SJCRH30 (cell line): ENCODE measurements at regions not wholly inside any gene's neighbourhood (a gene's known extent, or its start where the extent isn't known, plus 50 kb on each side); places are given as distances from the start of the nearest gene placed in this dataset.
"Not testable (repeated sequence)": the region's sequence is repeated elsewhere in the genome, so short reads cannot be mapped to it uniquely, and the experiment has no call there.

ENCODE experiments used
- DNase-seq, 2 experiments: peaks; one replicate each; pipeline ENCODE4 v3.0.0-alpha.2; 2015 to 2020
- H3K27ac ChIP-seq: fragments of 250-450 bp; sonication (Bioruptor Pico); 2 replicates; pipeline ENCODE4 v1.5.1; 2020; ENCODE audit warnings: mild to moderate bottlenecking, moderate library complexity
- H3K27me3 ChIP-seq: fragments of 250-450 bp; sonication (Bioruptor Pico); 2 replicates; pipeline ENCODE4 v1.5.1; 2020; ENCODE audit warnings: mild to moderate bottlenecking, moderate library complexity
- H3K36me3 ChIP-seq: fragments of 250-450 bp; sonication (Bioruptor Pico); 2 replicates; pipeline ENCODE4 v1.5.1; 2020; ENCODE audit warnings: mild to moderate bottlenecking, moderate library complexity
- H3K4me1 ChIP-seq: fragments of 250-450 bp; sonication (Bioruptor Pico); 2 replicates; pipeline ENCODE4 v1.5.1; 2020; ENCODE audit warnings: mild to moderate bottlenecking, moderate library complexity
- H3K4me3 ChIP-seq: fragments of 250-450 bp; sonication (Bioruptor Pico); 2 replicates; pipeline ENCODE4 v1.5.1; 2020; ENCODE audit warnings: mild to moderate bottlenecking, moderate library complexity
- H3K9me3 ChIP-seq: fragments of 250-450 bp; sonication (Bioruptor Pico); replicated peaks from 2 replicates; pipeline ENCODE4 v1.5.1; 2020; ENCODE audit warnings: mild to moderate bottlenecking, moderate library complexity

DNA sequence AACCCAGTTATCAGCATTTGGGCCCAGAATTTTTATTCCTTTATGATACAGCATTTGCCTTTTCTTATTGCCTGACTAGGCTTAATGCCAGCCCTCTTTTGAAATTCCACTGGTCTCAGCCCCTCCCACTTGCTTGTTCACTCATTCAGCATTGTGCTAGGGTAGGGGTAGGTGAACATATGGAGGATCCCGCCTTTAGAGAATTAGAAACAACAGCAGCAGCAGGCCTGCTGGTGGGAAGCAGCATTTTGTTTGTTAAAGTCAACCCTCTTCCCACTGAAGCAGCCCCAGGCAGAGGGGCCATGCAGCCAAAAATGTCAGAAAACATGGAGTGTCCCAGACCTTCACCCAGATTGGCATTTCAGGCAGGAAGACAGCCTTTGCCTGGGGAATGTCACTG, 1355.2 kb downstream of the CDH8 start:
- no peak for DNase-seq
- no peaks in the 10 kb centered on the region for H3K4me1 ChIP-seq
- H3K9me3 ChIP-seq, result no peaks in the 10 kb centered on the region
- H3K36me3 ChIP-seq, result no peaks in the 10 kb centered on the region
- H3K27me3 ChIP-seq, result no peaks in the 10 kb centered on the region
- H3K4me3 ChIP-seq, result no peak overlapping the region
- no peak overlapping the region for H3K27ac ChIP-seq

DNA sequence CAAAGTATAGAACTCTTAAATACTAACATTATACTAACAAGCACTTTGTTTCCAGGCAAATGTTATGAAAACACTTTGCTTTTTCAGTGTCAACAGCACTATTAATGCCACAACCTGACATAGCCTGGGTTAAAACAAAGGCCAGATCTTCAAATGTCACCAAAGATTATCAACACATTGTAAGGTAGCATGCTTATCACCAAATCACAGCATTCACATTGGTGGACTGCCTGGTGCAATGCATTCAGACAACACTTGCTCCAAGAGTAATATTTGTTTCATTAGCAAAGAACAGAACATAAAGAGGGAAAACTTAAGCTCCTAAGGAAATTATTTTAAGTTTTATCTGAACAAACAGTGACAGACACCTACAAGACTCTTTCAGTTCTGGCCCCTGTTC, 1361.2 kb downstream of the CDH8 start:
- Histone ChIP-seq H3K27me3 (no peaks in the 10 kb centered on the region), H3K36me3 (no peaks in the 10 kb centered on the region), H3K27ac (no peak overlapping the region), H3K4me3 (no peak overlapping the region), H3K4me1 (no peaks in the 10 kb centered on the region), H3K9me3 (no peaks in the 10 kb centered on the region)
- DNase-seq, result no peak

DNA sequence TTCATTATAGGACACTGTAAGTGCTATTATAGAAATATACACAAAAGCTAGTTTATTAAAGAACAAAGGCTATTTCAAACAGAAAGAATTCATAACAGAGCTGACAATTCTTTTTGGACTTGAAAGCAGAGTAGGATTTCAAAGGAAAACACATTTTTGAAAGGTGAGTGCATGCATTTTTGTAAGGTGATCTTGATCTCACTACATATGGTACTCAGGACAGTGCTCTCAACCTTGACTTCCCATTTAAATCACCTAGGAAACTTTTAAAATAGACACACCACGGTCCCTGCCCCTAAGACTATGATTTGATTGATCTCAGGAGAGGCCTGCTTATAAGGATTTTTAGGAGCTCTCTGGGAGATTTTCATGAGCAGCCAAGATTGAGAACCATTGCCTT, 1362.0 kb downstream of the CDH8 start:
- DNase-seq, result no peak
- no peak overlapping the region for H3K27ac ChIP-seq
- no peaks in the 10 kb centered on the region for H3K27me3 ChIP-seq
- no peaks in the 10 kb centered on the region for H3K36me3 ChIP-seq
- no peak overlapping the region for H3K4me3 ChIP-seq
- H3K9me3 ChIP-seq, result no peaks in the 10 kb centered on the region
- no peaks in the 10 kb centered on the region for H3K4me1 ChIP-seq

DNA sequence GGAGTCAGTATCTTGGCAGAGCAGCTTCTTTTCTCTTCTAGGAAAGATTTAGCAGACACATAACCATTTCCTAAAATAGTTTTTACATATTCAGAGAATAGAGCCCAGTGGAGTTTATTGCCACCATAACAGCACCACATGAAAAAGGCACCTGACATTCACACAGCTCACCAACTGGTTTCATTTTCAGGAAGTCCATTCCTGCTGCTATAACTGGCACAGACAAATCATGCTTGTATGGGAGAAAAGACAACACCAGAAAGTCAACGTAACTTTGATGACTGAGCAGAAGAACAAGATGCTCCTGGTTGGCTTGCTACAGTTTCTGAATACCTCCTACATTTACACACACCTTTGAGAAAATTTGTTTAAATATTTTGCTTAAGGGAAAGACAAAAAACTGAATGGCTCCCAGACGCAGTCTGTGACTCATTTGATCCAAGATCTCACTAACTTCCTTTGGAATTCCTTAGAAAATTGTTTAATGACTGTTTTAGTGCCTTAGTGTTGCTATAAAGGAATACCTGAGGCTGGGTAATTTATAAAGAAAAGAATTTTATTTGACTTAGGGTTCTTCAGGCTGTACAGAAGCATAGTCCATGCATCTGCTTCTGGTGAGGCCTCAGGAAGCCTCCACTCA, 1380.6 kb downstream of the CDH8 start:
- H3K4me3 ChIP-seq, result no peak overlapping the region
- H3K9me3 ChIP-seq, result no peaks in the 10 kb centered on the region
- no peak overlapping the region for H3K27ac ChIP-seq
- DNase-seq, result no peak
- H3K27me3 ChIP-seq, result no peaks in the 10 kb centered on the region
- no peaks in the 10 kb centered on the region for H3K4me1 ChIP-seq
- no peaks in the 10 kb centered on the region for H3K36me3 ChIP-seq

DNA sequence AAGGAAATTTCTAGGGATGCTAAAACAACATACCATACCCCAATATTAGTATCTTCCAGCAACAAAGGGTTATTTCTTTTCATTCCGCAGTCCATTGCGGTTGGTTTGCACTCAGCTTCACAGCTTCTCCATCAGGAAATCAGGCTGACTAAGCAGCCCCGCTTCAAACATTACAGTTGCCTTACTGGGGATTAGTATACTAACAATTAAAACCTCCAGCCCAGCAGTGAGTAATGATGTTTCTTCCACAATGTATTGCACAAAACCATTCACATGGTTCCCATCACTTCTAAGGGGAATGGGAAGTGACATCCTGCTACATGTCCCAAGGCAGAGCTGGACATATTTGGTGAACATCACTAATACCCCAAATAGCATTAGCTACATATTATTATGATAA, 1384.9 kb downstream of the CDH8 start:
- no peaks in the 10 kb centered on the region for H3K4me1 ChIP-seq
- H3K27me3 ChIP-seq, result no peaks in the 10 kb centered on the region
- H3K36me3 ChIP-seq, result no peaks in the 10 kb centered on the region
- no peak for DNase-seq
- no peak overlapping the region for H3K27ac ChIP-seq
- H3K4me3 ChIP-seq, result no peak overlapping the region
- no peaks in the 10 kb centered on the region for H3K9me3 ChIP-seq

DNA sequence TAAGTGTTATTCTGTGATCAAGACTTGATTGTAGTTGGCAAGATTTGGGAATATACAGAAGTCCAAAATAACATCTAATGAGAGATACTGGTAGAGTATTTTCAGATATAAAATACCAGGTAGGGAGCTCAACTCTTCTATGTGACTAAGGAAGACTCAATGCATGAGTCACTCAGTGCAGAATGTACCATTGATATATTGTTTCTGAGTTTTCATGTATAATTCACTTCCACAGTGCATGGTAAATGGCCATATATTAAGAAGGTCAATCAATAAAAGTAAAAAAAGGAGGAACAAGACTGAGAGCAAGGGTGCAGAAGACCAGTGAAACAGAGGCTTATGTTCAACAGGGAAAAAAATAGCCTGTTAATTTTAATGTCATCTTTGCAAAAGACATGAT, 1387.9 kb downstream of the CDH8 start:
- Histone ChIP-seq H3K27me3 (no peaks in the 10 kb centered on the region), H3K4me3 (no peak overlapping the region), H3K27ac (no peak overlapping the region), H3K4me1 (no peaks in the 10 kb centered on the region), H3K36me3 (no peaks in the 10 kb centered on the region), H3K9me3 (no peaks in the 10 kb centered on the region)
- no peak for DNase-seq

DNA sequence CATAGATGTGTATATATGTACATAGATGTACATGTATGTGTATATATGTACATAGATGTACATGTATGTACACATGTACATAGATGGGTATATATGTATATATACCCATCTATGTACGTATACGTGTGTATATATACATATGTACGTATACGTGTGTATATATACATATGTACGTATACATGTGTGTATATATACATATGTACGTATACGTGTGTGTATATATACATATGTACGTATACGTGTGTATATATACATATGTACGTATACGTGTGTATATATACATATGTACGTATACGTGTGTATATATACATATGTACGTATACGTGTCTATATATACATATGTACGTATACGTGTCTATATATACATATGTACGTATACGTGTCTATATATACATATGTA, 1388.8 kb downstream of the CDH8 start:
- not testable (repeated sequence) for H3K36me3 ChIP-seq, DNase-seq, H3K9me3 ChIP-seq, H3K27me3 ChIP-seq, H3K4me3 ChIP-seq, H3K4me1 ChIP-seq, H3K27ac ChIP-seq

DNA sequence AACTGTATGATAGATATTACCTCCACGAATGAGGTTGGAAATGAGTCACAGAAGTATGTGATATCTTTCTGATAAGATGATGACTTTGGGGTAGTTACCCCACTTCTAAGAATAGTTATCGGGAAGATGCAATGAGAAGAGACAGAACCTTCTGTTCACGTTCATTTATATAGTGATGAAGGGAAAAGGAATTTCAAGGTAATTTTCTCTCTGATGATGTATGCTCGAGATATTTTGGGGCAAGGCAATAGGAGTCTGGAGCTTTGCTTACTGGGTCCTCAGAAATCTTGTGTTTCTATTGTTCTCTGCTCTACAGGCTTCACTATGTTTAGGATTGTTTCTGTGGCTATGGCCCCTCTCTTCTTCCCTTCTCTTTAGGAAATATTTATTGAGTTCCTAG, 1389.6 kb downstream of the CDH8 start:
- Histone ChIP-seq H3K27me3 (no peaks in the 10 kb centered on the region), H3K9me3 (no peaks in the 10 kb centered on the region), H3K36me3 (no peaks in the 10 kb centered on the region), H3K27ac (no peak overlapping the region), H3K4me3 (no peak overlapping the region), H3K4me1 (no peaks in the 10 kb centered on the region)
- no peak for DNase-seq

DNA sequence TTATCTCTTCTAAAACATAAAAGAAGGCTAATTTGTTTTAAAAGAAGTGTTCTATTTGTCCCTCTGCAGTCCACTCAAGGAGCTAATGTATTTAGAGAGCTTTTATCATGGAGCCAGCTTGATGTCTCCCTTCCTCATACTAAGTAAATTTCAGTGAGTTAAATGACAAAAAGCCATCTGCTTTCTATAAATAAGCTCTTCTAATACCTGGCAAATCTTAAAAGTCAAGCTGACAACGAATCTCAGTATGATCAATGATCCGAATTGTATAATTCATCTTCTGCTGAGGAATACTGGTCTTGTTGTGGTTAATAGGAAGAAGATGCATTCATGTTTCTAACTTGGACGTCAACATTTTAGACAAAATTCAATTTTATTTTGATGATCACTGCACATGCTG, 1390.7 kb downstream of the CDH8 start:
- H3K36me3 ChIP-seq, result no peaks in the 10 kb centered on the region
- H3K4me1 ChIP-seq, result no peaks in the 10 kb centered on the region
- no peak overlapping the region for H3K27ac ChIP-seq
- H3K4me3 ChIP-seq, result no peak overlapping the region
- H3K9me3 ChIP-seq, result no peaks in the 10 kb centered on the region
- H3K27me3 ChIP-seq, result no peaks in the 10 kb centered on the region
- DNase-seq, result no peak

DNA sequence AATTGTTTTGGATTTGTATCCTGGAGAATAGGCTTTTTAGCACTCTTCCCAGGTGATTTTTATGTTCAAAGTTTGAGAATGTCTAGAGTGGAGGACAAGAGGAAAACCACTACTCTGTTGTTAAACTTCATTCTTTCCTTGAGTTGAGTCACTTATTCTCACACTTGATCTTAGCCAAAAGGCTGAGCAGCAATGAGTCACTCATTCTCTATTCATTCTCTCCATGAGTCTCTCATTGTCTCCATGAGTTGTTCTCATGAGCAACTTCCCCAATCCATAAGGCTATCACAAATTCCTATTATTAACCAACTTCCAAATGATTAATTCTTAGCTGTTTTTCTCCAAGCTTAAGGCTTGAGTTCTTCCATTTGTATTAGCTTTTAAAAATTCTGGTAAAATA, 1393.3 kb downstream of the CDH8 start:
- Histone ChIP-seq H3K27me3 (no peaks in the 10 kb centered on the region), H3K27ac (no peak overlapping the region), H3K9me3 (no peaks in the 10 kb centered on the region), H3K36me3 (no peaks in the 10 kb centered on the region), H3K4me1 (no peaks in the 10 kb centered on the region), H3K4me3 (no peak overlapping the region)
- no peak for DNase-seq

DNA sequence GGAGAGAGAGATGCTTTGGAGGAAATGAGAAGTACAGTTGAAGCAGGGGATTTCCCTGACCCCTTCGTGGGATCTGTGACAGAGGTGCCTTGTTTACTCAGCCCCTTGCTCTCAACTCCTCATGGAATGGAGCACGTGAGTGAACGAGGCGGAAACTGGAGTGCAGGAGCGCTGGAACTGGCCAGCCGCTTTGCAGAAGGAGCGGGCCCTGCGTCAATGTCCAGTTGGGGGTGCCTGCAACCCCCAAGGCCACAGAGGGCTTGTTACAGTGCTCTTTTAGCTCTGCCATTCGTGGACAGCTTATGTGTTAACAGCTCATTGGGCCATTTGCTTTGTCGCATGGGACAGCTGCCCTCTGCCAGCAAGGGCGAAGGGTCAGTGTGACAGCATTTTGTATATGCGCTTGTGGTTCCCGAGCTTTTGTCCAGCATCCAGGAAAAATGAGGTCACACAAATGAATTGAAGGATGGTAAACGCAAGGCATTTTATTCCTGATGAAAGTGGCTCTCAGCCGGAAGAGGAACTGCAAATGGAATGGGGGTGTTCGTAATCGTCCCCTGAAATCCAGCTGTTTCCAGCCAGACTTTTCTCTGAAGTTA, 1395.1 kb downstream of the CDH8 start:
- no peak for DNase-seq
- Histone ChIP-seq H3K4me3 (no peak overlapping the region), H3K27ac (no peak overlapping the region), H3K4me1 (no peaks in the 10 kb centered on the region), H3K36me3 (no peaks in the 10 kb centered on the region), H3K27me3 (no peaks in the 10 kb centered on the region), H3K9me3 (no peaks in the 10 kb centered on the region)

DNA sequence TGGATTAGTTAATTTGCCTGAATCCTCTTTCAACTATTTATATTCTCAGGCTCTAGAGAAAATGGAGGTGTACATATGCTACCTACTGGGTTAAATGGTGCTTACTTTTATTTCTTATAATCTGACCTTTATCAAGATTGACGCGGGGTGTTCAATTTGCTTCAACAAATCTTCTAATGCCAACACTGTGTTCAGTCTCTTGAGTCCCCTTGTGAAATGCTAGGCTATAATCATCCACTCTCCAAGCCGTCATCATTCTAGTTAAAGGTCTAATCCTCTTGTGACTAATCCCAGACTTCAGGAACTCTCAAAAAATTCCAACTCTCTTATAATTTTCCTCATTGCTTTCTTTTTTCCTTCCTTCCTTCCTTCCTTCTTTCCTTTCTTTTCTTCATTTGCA, 1396.2 kb downstream of the CDH8 start:
- H3K27ac ChIP-seq, result no peak overlapping the region
- H3K9me3 ChIP-seq, result no peaks in the 10 kb centered on the region
- DNase-seq, result no peak
- H3K36me3 ChIP-seq, result no peaks in the 10 kb centered on the region
- H3K27me3 ChIP-seq, result no peaks in the 10 kb centered on the region
- no peaks in the 10 kb centered on the region for H3K4me1 ChIP-seq
- H3K4me3 ChIP-seq, result no peak overlapping the region

DNA sequence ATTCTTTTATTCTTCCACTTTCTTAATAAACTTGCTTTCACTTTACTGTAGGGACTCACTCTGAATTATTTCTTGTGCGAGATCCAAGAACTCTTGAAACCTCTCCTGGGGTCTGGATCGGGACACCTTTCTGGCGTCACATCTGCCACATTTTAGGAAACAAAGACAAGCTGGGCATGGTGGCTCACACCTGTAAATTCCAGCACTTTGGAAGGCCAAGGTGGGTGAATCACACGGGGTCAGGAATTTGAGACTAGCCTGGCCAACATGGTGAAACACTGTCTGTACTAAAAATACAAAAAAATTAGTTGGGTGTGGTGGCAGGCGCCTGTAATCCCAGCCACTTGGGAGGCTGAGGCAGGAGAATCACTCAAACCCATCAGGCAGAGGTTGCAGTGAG, 1399.6 kb downstream of the CDH8 start:
- not testable (repeated sequence) for H3K27me3 ChIP-seq, H3K27ac ChIP-seq

DNA sequence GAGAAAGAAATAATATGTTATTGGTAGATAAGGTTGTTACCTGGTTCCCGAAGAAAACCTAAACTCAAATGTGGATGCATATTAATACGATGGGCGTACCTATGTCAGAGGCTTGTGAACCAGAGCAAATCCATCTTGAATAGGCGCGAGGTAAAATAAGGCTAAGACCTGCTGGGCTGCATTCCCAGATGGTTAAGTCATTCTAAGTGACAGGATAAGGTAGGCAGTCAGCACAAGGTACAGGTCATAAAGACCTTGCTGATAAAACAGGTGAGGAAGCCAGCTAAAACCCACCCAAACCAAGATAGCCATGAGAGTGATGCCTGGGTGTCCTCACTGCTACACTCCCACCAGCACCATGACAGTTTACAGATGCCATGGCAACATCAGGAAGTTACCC, 1400.1 kb downstream of the CDH8 start:
- no peak for DNase-seq
- no peak overlapping the region for H3K27ac ChIP-seq
- no peaks in the 10 kb centered on the region for H3K36me3 ChIP-seq
- H3K27me3 ChIP-seq, result no peaks in the 10 kb centered on the region
- H3K9me3 ChIP-seq, result no peaks in the 10 kb centered on the region
- H3K4me1 ChIP-seq, result no peaks in the 10 kb centered on the region
- H3K4me3 ChIP-seq, result no peak overlapping the region

More for the DNA sequence above, 1399.6 kb downstream of the CDH8 start:
- DNase-seq, H3K4me1 ChIP-seq, H3K9me3 ChIP-seq, H3K4me3 ChIP-seq, H3K36me3 ChIP-seq: not testable (repeated sequence)

DNA sequence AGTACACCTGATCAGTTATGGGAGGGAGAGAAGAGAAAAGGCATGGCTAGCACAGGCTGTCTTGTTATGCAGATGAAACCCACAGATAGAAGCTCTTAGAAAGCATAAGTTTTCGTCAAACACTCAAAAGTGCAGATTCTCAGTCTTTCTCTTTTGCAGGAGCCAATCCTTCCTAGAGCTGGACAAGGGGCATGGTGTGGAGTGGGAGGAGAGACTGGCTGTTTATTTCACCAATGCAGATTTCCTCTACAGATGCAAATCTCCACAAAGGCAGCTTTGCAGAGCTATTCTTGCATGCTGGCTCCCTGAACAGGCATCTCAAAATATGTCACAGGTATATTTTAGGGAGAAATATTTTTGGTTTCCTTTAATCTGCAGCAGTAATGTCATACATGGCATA, 1400.7 kb downstream of the CDH8 start:
- Histone ChIP-seq H3K4me3 (no peak overlapping the region), H3K9me3 (no peaks in the 10 kb centered on the region), H3K36me3 (no peaks in the 10 kb centered on the region), H3K4me1 (no peaks in the 10 kb centered on the region), H3K27ac (no peak overlapping the region), H3K27me3 (no peaks in the 10 kb centered on the region)
- DNase-seq, result no peak

DNA sequence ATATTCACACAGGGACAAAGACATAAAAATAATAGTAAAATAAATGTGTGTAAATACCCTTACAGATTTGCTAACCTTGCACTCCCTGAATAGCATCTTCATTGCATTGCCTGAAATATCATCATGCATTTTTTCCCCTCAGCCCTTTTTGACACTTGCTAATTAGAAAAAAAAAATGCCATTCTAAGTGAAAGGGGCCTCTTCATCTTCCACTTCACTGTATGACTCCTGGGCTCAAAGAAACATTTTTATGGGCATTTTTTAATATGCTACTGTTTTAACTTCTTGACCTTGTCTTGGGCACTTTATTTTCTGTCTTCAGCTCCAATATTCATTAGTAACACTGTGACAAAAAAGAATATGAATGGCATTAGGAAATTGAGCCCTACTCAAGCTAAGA, 1424.4 kb downstream of the CDH8 start:
- Histone ChIP-seq H3K27me3 (no peaks in the 10 kb centered on the region), H3K4me3 (no peak overlapping the region), H3K36me3 (no peaks in the 10 kb centered on the region), H3K9me3 (no peaks in the 10 kb centered on the region; the same call in 1 of the 2 replicates), H3K4me1 (no peaks in the 10 kb centered on the region), H3K27ac (no peak overlapping the region)
- DNase-seq, result no peak
